OCI-LY1 (cell line): ENCODE measurements at regions not wholly inside any gene's neighbourhood (a gene's known extent, or its start where the extent isn't known, plus 50 kb on each side); places are given as distances from the start of the nearest gene placed in this dataset.

Experiments used
- H2AFZ ChIP-seq: fragments of 200-600 bp; sonication (generic), shearing (Covaris generic); 2 replicates; pipeline ENCODE4 v1.6.0; 2014; ENCODE audit warnings: antibody characterized with exemption, mild to moderate bottlenecking, low read length
- H3F3A ChIP-seq: fragments of 200-600 bp; sonication (generic), shearing (Covaris generic); 2 replicates; pipeline ENCODE4 v1.6.0; 2014; ENCODE audit warnings: mild to moderate bottlenecking, antibody characterized with exemption, low read length, moderate library complexity; ENCODE audit not compliant: insufficient read depth
- H3K27ac ChIP-seq: fragments of 200-600 bp; sonication (generic); 2 replicates; pipeline ENCODE4 v1.5.1; 2014; ENCODE audit warnings: low read length, mixed run types, mild to moderate bottlenecking, low read depth; ENCODE audit not compliant: poor library complexity, severe bottlenecking
- H3K27me3 ChIP-seq: fragments of 200-600 bp; sonication (generic); 2 replicates; pipeline ENCODE4 v1.6.0; 2014; ENCODE audit warnings: antibody characterized with exemption, mild to moderate bottlenecking, low read length, moderate library complexity; ENCODE audit not compliant: insufficient read depth
- H3K36me3 ChIP-seq: fragments of 200-600 bp; sonication (generic); 2 replicates; pipeline ENCODE4 v1.6.1; 2014; ENCODE audit warnings: mild to moderate bottlenecking, antibody characterized with exemption, low read length, moderate library complexity, mixed read lengths; ENCODE audit not compliant: insufficient read depth
- H3K4me1 ChIP-seq: fragments of 200-600 bp; sonication (generic); 2 replicates; pipeline ENCODE4 v1.5.1; 2014; ENCODE audit warnings: mild to moderate bottlenecking, low read length, moderate library complexity; ENCODE audit not compliant: insufficient read depth, severe bottlenecking
- H3K4me2 ChIP-seq: fragments of 200-600 bp; sonication (generic), shearing (Covaris generic); 2 replicates; pipeline ENCODE4 v1.6.1; 2014; ENCODE audit warnings: low read length
- H3K4me3 ChIP-seq: fragments of 200-600 bp; sonication (generic); 2 replicates; pipeline ENCODE4 v1.5.1; 2014; ENCODE audit warnings: low read length, low read depth, mild to moderate bottlenecking, mixed read lengths; ENCODE audit not compliant: poor library complexity, severe bottlenecking
- H3K79me2 ChIP-seq: fragments of 200-600 bp; shearing (Covaris generic); 2 replicates; pipeline ENCODE4 v1.6.1; 2016; ENCODE audit warnings: mixed run types, low read length, mixed read lengths; ENCODE audit not compliant: insufficient read depth
- H3K9ac ChIP-seq: fragments of 200-600 bp; sonication (generic), shearing (Covaris generic); 2 replicates; pipeline ENCODE4 v1.6.1; 2014; ENCODE audit warnings: mild to moderate bottlenecking, low read length, mixed read lengths
- H3K9me2 ChIP-seq: fragments of 200-600 bp; sonication (generic), shearing (Covaris generic); 2 replicates; pipeline ENCODE4 v1.6.1; 2014; ENCODE audit warnings: low read depth, mild to moderate bottlenecking, low read length, mixed read lengths
- H3K9me3 ChIP-seq: fragments of 200-600 bp; shearing (Covaris generic); 2 replicates; pipeline ENCODE4 v1.6.1; 2014; ENCODE audit warnings: low read length, mixed read lengths
- H4K20me1 ChIP-seq: fragments of 200-600 bp; sonication (generic), shearing (Covaris generic); 2 replicates; pipeline ENCODE4 v1.6.0; 2016; ENCODE audit warnings: mild to moderate bottlenecking, low read length; ENCODE audit not compliant: insufficient read depth
- CTCF ChIP-seq: fragments of 200-600 bp; sonication (generic), shearing (Covaris generic); IDR thresholded peaks from 2 replicates; pipeline ENCODE4 v1.5.1; 2017; ENCODE audit warnings: mild to moderate bottlenecking, antibody characterized with exemption, low read length, moderate library complexity, mixed read lengths
- EZH2 ChIP-seq: fragments of 200-600 bp; sonication (generic), shearing (Covaris generic); IDR thresholded peaks from 2 replicates; pipeline ENCODE4 v1.8.0; 2017; ENCODE audit warnings: borderline replicate concordance, mixed run types, mild to moderate bottlenecking, antibody characterized with exemption, low read length, moderate library complexity, mixed read lengths

- no peak overlapping the region for H3K4me3 ChIP-seq
Measured at GRCh38 chr6:119467488-119468081, 118.0 kb upstream of the MAN1A1 start.

GRCh38 chr6:119466226-119466625 lies 116.7 kb upstream of the MAN1A1 start:
- H3K9me3 ChIP-seq, result no peaks in the 10 kb centered on the region
- H3F3A ChIP-seq, result no peaks in the 10 kb centered on the region
- TF ChIP-seq EZH2, result no peak
- TF ChIP-seq CTCF, result no peak
- no peak overlapping the region for H3K9ac ChIP-seq
- no peak overlapping the region for H2AFZ ChIP-seq
- H3K36me3 ChIP-seq, result no peaks in the 10 kb centered on the region
- no peaks in the 10 kb centered on the region for H3K4me1 ChIP-seq
- H3K79me2 ChIP-seq, result no peaks in the 10 kb centered on the region
- no peaks in the 10 kb centered on the region for H4K20me1 ChIP-seq
- H3K27me3 ChIP-seq, result no peaks in the 10 kb centered on the region
- H3K4me3 ChIP-seq, result no peak overlapping the region
- H3K4me2 ChIP-seq, result no peak overlapping the region
- H3K27ac ChIP-seq, result no peak overlapping the region
- no peaks in the 10 kb centered on the region for H3K9me2 ChIP-seq

More at GRCh38 chr6:119467488-119468081, 118.0 kb upstream of the MAN1A1 start:
- Histone ChIP-seq H2AFZ (no peak overlapping the region), H3K4me2 (no peak overlapping the region), H3K4me1 (no peaks in the 10 kb centered on the region), H3K9me2 (no peaks in the 10 kb centered on the region), H3K79me2 (no peaks in the 10 kb centered on the region), H3K9ac (no peak overlapping the region), H3K9me3 (no peaks in the 10 kb centered on the region), H3F3A (no peaks in the 10 kb centered on the region), H3K36me3 (no peaks in the 10 kb centered on the region), H3K27ac (no peak overlapping the region), H3K27me3 (no peaks in the 10 kb centered on the region), H4K20me1 (no peaks in the 10 kb centered on the region)
- TF ChIP-seq EZH2 (no peak), CTCF (no peak)

GRCh38 chr6:119463081-119463626 lies 113.6 kb upstream of the MAN1A1 start:
- no peak for TF ChIP-seq CTCF
- no peak for TF ChIP-seq EZH2
- Histone ChIP-seq H3K9me3 (no peaks in the 10 kb centered on the region), H3K36me3 (no peaks in the 10 kb centered on the region), H4K20me1 (no peaks in the 10 kb centered on the region), H3K9ac (no peak overlapping the region), H3K4me3 (no peak overlapping the region), H3K4me1 (no peaks in the 10 kb centered on the region), H3K27ac (no peak overlapping the region), H3K4me2 (no peak overlapping the region), H2AFZ (no peak overlapping the region), H3F3A (no peaks in the 10 kb centered on the region), H3K27me3 (no peaks in the 10 kb centered on the region), H3K9me2 (no peaks in the 10 kb centered on the region), H3K79me2 (no peaks in the 10 kb centered on the region)
